IMR-90 (cell line): ENCODE measurements at regions not wholly inside any gene's neighbourhood (a gene's known extent, or its start where the extent isn't known, plus 50 kb on each side); places are given as distances from the start of the nearest gene placed in this dataset.

Experiments used
- ATAC-seq: fragments of 200-7000 bp; cut with Tn5 transposase; 2 replicates; pipeline ENCODE4 v1.9.1; 2020; ENCODE audit warnings: low read depth, mild to moderate bottlenecking, moderate library complexity
- BruUV-seq: library from RNA; stranded (reverse); fragments of 400-500 nt; replicated peaks from 2 replicates; lab custom pipeline; 2021; lab: Mats Ljungman, UMichigan
- CTCF ChIA-PET: fragments of 300-600 bp; formaldehyde crosslinking; extraction: SDS; loops from one replicate; lab custom pipeline; 2021; ENCODE audit warnings: antibody characterized with exemption; lab: Yijun Ruan, JAX
- POLR2A ChIA-PET: fragments of 300-600 bp; sonication (Branson Sonifier 250); formaldehyde crosslinking; loops from one replicate; lab custom pipeline; 2022; ENCODE audit warnings: antibody characterized with exemption; ENCODE audit not compliant: unreplicated experiment; lab: Charles Lee
- DNase-seq: peaks from one replicate; pipeline ENCODE4 v3.0.0; 2013
- H2AFZ ChIP-seq: replicated peaks from 2 replicates; pipeline ENCODE3; 2013; ENCODE audit warnings: low read length, mild to moderate bottlenecking; ENCODE audit not compliant: poor library complexity
- H2AK5ac ChIP-seq: 2 replicates; pipeline ENCODE4 v1.6.1; 2013; ENCODE audit warnings: low read depth, low read length, inconsistent platforms
- H2AK9ac ChIP-seq: replicated peaks from 2 replicates; pipeline ENCODE3; 2013; ENCODE audit warnings: mild to moderate bottlenecking, low read depth, low read length, moderate library complexity; ENCODE audit not compliant: poor library complexity
- H2BK120ac ChIP-seq: 2 replicates; pipeline ENCODE4 v1.6.1; 2013; ENCODE audit warnings: low read depth, low read length, inconsistent platforms
- H2BK15ac ChIP-seq: 3 replicates; pipeline ENCODE4 v1.6.1; 2013; ENCODE audit warnings: low read depth, low read length, inconsistent platforms
- H2BK20ac ChIP-seq: 2 replicates; pipeline ENCODE4 v1.6.1; 2013; ENCODE audit warnings: low read depth, mild to moderate bottlenecking, inconsistent platforms, low read length, moderate library complexity
- H2BK5ac ChIP-seq: 2 replicates; pipeline ENCODE4 v1.6.1; 2013; ENCODE audit warnings: mild to moderate bottlenecking, low read depth, low read length, inconsistent platforms; ENCODE audit not compliant: poor library complexity, severe bottlenecking
- H3K14ac ChIP-seq: replicated peaks from 2 replicates; pipeline ENCODE4 v1.6.1; 2013; ENCODE audit warnings: low read depth, low read length, inconsistent platforms
- H3K18ac ChIP-seq: 2 replicates; pipeline ENCODE4 v1.6.1; 2013; ENCODE audit warnings: low read depth, low read length, control low read depth
- H3K23ac ChIP-seq: 2 replicates; pipeline ENCODE4 v1.6.1; 2013; ENCODE audit warnings: low read depth, low read length, inconsistent platforms
- H3K27ac ChIP-seq: 2 replicates; pipeline ENCODE4 v1.5.1; 2013; ENCODE audit warnings: mild to moderate bottlenecking, control low read depth, low read length; ENCODE audit not compliant: insufficient read depth
- H3K27me3 ChIP-seq: 2 replicates; pipeline ENCODE4 v1.6.1; 2013; ENCODE audit warnings: low read length; ENCODE audit not compliant: control insufficient read depth, insufficient read depth
- H3K36me3 ChIP-seq: 2 replicates; pipeline ENCODE4 v1.6.1; 2013; ENCODE audit warnings: low read length, mixed read lengths; ENCODE audit not compliant: control insufficient read depth, insufficient read depth
- H3K4ac ChIP-seq: 2 replicates; pipeline ENCODE4 v1.6.1; 2013; ENCODE audit warnings: low read depth, low read length, inconsistent platforms
- H3K4me1 ChIP-seq: 2 replicates; pipeline ENCODE4 v1.6.1; 2013; ENCODE audit warnings: low read length, mixed read lengths; ENCODE audit not compliant: control insufficient read depth, insufficient read depth
- H3K4me2 ChIP-seq: 2 replicates; pipeline ENCODE4 v1.6.1; 2013; ENCODE audit warnings: low read depth, mild to moderate bottlenecking, control low read depth, low read length, moderate library complexity
- H3K4me3 ChIP-seq: 2 replicates; pipeline ENCODE4 v1.5.1; 2013; ENCODE audit warnings: low read depth, mild to moderate bottlenecking, control low read depth, low read length, moderate library complexity; ENCODE audit not compliant: insufficient read depth
- H3K56ac ChIP-seq: 2 replicates; pipeline ENCODE4 v1.6.1; 2013; ENCODE audit warnings: low read length, inconsistent platforms; ENCODE audit not compliant: insufficient read depth; ENCODE audit errors: extremely low read depth
- H3K79me1 ChIP-seq, 2 experiments: 2 replicates each; pipeline ENCODE4 v1.6.1; 2013; ENCODE audit warnings: low read length in 2 of 2, inconsistent platforms in 1 of 2, low read depth in 1 of 2
- H3K9ac ChIP-seq: 2 replicates; pipeline ENCODE4 v1.6.1; 2013; ENCODE audit warnings: low read depth, low read length, control low read depth
- H3K9me1 ChIP-seq: 2 replicates; pipeline ENCODE4 v1.6.1; 2013; ENCODE audit warnings: low read length, inconsistent platforms; ENCODE audit not compliant: insufficient read depth
- H3K9me3 ChIP-seq: 2 replicates; pipeline ENCODE4 v1.6.1; 2013; ENCODE audit warnings: low read length; ENCODE audit not compliant: control insufficient read depth, insufficient read depth
- H4K20me1 ChIP-seq: 2 replicates; pipeline ENCODE4 v1.6.1; 2013; ENCODE audit warnings: low read length, inconsistent platforms; ENCODE audit not compliant: insufficient read depth
- H4K5ac ChIP-seq: 2 replicates; pipeline ENCODE4 v1.6.1; 2013; ENCODE audit warnings: mild to moderate bottlenecking, low read depth, low read length, control low read depth
- H4K8ac ChIP-seq, 2 experiments: 2 replicates each; pipeline ENCODE4 v1.6.1; 2013; ENCODE audit warnings: low read depth in 2 of 2, low read length in 2 of 2, control low read depth in 1 of 2, inconsistent platforms in 1 of 2
- H4K91ac ChIP-seq: 2 replicates; pipeline ENCODE4 v1.6.1; 2013; ENCODE audit warnings: low read depth, low read length, inconsistent platforms; ENCODE audit not compliant: insufficient read depth
- ELK1 ChIP-seq: fragments of 150-350 bp; IDR thresholded peaks from 2 replicates; pipeline ENCODE4 v1.6.1; 2016; ENCODE audit warnings: low read depth, mild to moderate bottlenecking, low read length, moderate library complexity, borderline replicate concordance
- WGBS, 2 experiments: methylation state at CpG; one replicate each; pipeline versions ENCODE4 v1.1.5 to v1.1.7; 2013; ENCODE audit warnings: missing lambda C conversion rate in 2 of 2; ENCODE audit not compliant: insufficient read length in 1 of 2; ENCODE audit errors: extremely low coverage in 2 of 2; 5-methylcytosine and 5-hydroxymethylcytosine counted together
- dilution Hi-C: fragments of 300-500 bp; cut with HindIII; formaldehyde crosslinking; loops from one replicate; pipeline ENCODE4 v1.14.3; 2018; ENCODE audit warnings: low sequenced_read_pairs; ENCODE audit not compliant: unreplicated experiment
- in situ Hi-C: fragments of 300-500 bp; cut with MboI; formaldehyde crosslinking; loops from 3 replicates; pipeline ENCODE4 v1.14.3; 2019; ENCODE audit warnings: low sequenced_read_pairs, inconsistent platforms, mixed read lengths
- intact Hi-C: fragments of 100-400 bp; cut with micrococcal nuclease; formaldehyde crosslinking; loops from 2 replicates; pipeline ENCODE4 v1.10.0; 2022

- no peak overlapping the region for H4K5ac ChIP-seq
- no peak overlapping the region for H3K23ac ChIP-seq
- no peaks in the 10 kb centered on the region for H3K9me1 ChIP-seq
- H2AFZ ChIP-seq, result no peak overlapping the region
- ATAC-seq (no peak), DNase-seq (no peak)
- peaks cover 5% of the 10 kb centered on the region; the same call in 1 of the 2 replicates for H3K9me3 ChIP-seq
- H3K4ac ChIP-seq, result no peak overlapping the region
- no peak overlapping the region for H2BK20ac ChIP-seq
- H4K91ac ChIP-seq, result no peak overlapping the region
- no peak for TF ChIP-seq ELK1
- POLR2A ChIA-PET, result no interaction called here
- H2BK15ac ChIP-seq, result no peak overlapping the region
- H3K27me3 ChIP-seq, result no peaks in the 10 kb centered on the region
- H4K20me1 ChIP-seq, result no peaks in the 10 kb centered on the region
- in situ Hi-C loops (no loop called here), intact Hi-C loops (no loop called here), dilution Hi-C loops (no loop called here)
- CTCF ChIA-PET, result no interaction called here
- no peaks in the 10 kb centered on the region for H3K4me1 ChIP-seq
- H3K36me3 ChIP-seq, result no peaks in the 10 kb centered on the region
- H3K27ac ChIP-seq, result no peak overlapping the region
- H2AK9ac ChIP-seq, result no peak overlapping the region
- H3K14ac ChIP-seq, result no peak overlapping the region
- no peak overlapping the region for H2BK5ac ChIP-seq
- no peak overlapping the region for H4K8ac ChIP-seq
- no peak overlapping the region for H3K18ac ChIP-seq
- no peak overlapping the region for H2BK120ac ChIP-seq
- no peak overlapping the region for H2AK5ac ChIP-seq
- H3K9ac ChIP-seq, result no peak overlapping the region
- BruUV-seq, result no TSS peak
- no peak overlapping the region for H3K4me2 ChIP-seq
- WGBS, 2 experiments, result no CpG with 5 or more reads among the region's 1 CpG
- H3K56ac ChIP-seq, result no peak overlapping the region
- no peaks in the 10 kb centered on the region for H3K79me1 ChIP-seq
- H3K4me3 ChIP-seq, result no peak overlapping the region
Observed at GRCh38 chr6:74657931-74658330, 547.9 kb downstream of the COL12A1 start.
